A673 (cell line): ENCODE measurements at regions not wholly inside any gene's neighbourhood (a gene's known extent, or its start where the extent isn't known, plus 50 kb on each side); places are given as distances from the start of the nearest gene placed in this dataset.

ENCODE experiments used
- BruUV-seq: library from RNA; stranded (reverse); fragments of 400-500 nt; replicated peaks from 2 replicates; lab custom pipeline; 2021; lab: Mats Ljungman, UMichigan
- CTCF ChIA-PET: fragments of 300-600 bp; sonication (Branson Sonifier 250); formaldehyde crosslinking; loops from one replicate; lab custom pipeline; 2022; ENCODE audit warnings: antibody characterized with exemption; lab: Charles Lee
- POLR2A ChIA-PET: fragments of 300-600 bp; sonication (Branson Sonifier 250); formaldehyde crosslinking; loops from one replicate; lab custom pipeline; 2022; ENCODE audit warnings: antibody characterized with exemption; ENCODE audit not compliant: low non-redundant PET; lab: Charles Lee
- DNase-seq: peaks from one replicate; pipeline ENCODE4 v3.0.0-alpha.2; 2015; ENCODE audit warnings: low spot score
- H3K27ac ChIP-seq: fragments of 200-600 bp; sonication (generic); 2 replicates; pipeline ENCODE4 v1.5.1; 2016; ENCODE audit warnings: mixed run types, low read depth, mild to moderate bottlenecking, mixed read lengths, antibody characterized with exemption, low read length; ENCODE audit not compliant: poor library complexity, severe bottlenecking
- H3K27me3 ChIP-seq: fragments of 200-600 bp; sonication (generic); replicated peaks from 2 replicates; pipeline ENCODE4 v1.6.1; 2017; ENCODE audit warnings: mixed run types, low read depth, mild to moderate bottlenecking, mixed read lengths, antibody characterized with exemption, low read length; ENCODE audit not compliant: insufficient read depth, poor library complexity
- H3K36me3 ChIP-seq: fragments of 200-600 bp; sonication (generic); 2 replicates; pipeline ENCODE4 v1.6.1; 2016; ENCODE audit warnings: mixed run types, mild to moderate bottlenecking, mixed read lengths, antibody characterized with exemption, low read length; ENCODE audit not compliant: insufficient read depth, poor library complexity, severe bottlenecking
- H3K4me1 ChIP-seq: fragments of 200-600 bp; sonication (generic); 2 replicates; pipeline ENCODE4 v1.6.1; 2017; ENCODE audit warnings: mixed run types, mild to moderate bottlenecking, mixed read lengths, antibody characterized with exemption, low read length; ENCODE audit not compliant: insufficient read depth, poor library complexity, severe bottlenecking
- H3K4me3 ChIP-seq: fragments of 200-600 bp; sonication (generic); 2 replicates; pipeline ENCODE4 v1.5.1; 2016; ENCODE audit warnings: low read depth, mixed run types, mild to moderate bottlenecking, mixed read lengths, low read length; ENCODE audit not compliant: poor library complexity, severe bottlenecking
- H3K9me3 ChIP-seq: fragments of 200-600 bp; sonication (generic); 2 replicates; pipeline ENCODE4 v1.6.1; 2016; ENCODE audit warnings: mixed run types, low read depth, mild to moderate bottlenecking, mixed read lengths, antibody characterized with exemption, low read length; ENCODE audit not compliant: poor library complexity, severe bottlenecking
- EZH2 ChIP-seq: fragments of 200-600 bp; sonication (generic); IDR thresholded peaks from 2 replicates; pipeline ENCODE4 v1.6.1; 2017; ENCODE audit warnings: borderline replicate concordance, low read depth, mild to moderate bottlenecking, mixed read lengths, antibody characterized with exemption, low read length; ENCODE audit not compliant: poor library complexity, severe bottlenecking
- intact Hi-C: fragments of 100-400 bp; cut with micrococcal nuclease; formaldehyde crosslinking; loops from one replicate; pipeline ENCODE4 v1.10.0; 2022; ENCODE audit not compliant: unreplicated experiment
- TF ChIP-seq, protein P1 (sequence below): fragments of 300-800, 200-600 bp; sonication (generic); conservative IDR thresholded peaks from 2 replicates; pipeline ENCODE4 v1.5.1; 2017; ENCODE audit warnings: low read depth, mild to moderate bottlenecking, antibody characterized with exemption, low read length, moderate library complexity, mixed read lengths

DNA sequence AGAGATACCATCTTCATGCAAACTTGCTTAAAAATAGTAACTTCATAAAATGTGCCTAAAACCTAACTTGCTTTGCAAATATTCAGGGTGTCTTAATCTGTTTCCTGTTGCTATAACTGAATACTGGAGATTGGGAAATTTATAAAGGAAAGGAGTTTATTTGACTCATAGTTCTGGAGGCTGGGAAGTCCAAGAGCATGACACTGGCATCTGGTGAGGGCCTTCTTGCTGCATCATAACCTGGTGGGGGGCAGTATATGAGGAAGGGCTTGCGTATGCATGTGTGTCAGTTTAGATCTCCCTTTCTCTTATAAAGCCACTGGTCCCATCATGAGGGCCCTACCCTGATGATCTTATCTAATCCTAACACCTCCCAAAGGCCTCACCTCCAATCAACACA is 166.5 kb downstream of the LPIN1 start:
- ChIA-PET POLR2A (no interaction called here), CTCF (no interaction called here)
- Histone ChIP-seq H3K36me3 (no peaks in the 10 kb centered on the region), H3K27ac (no peak overlapping the region), H3K9me3 (no peaks in the 10 kb centered on the region), H3K4me3 (no peak overlapping the region), H3K27me3 (no peaks in the 10 kb centered on the region), H3K4me1 (no peaks in the 10 kb centered on the region)
- TF ChIP-seq EZH2: no peak
- TF ChIP-seq, protein P1, sequence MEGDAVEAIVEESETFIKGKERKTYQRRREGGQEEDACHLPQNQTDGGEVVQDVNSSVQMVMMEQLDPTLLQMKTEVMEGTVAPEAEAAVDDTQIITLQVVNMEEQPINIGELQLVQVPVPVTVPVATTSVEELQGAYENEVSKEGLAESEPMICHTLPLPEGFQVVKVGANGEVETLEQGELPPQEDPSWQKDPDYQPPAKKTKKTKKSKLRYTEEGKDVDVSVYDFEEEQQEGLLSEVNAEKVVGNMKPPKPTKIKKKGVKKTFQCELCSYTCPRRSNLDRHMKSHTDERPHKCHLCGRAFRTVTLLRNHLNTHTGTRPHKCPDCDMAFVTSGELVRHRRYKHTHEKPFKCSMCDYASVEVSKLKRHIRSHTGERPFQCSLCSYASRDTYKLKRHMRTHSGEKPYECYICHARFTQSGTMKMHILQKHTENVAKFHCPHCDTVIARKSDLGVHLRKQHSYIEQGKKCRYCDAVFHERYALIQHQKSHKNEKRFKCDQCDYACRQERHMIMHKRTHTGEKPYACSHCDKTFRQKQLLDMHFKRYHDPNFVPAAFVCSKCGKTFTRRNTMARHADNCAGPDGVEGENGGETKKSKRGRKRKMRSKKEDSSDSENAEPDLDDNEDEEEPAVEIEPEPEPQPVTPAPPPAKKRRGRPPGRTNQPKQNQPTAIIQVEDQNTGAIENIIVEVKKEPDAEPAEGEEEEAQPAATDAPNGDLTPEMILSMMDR: no peak
- no TSS peak for BruUV-seq
- intact Hi-C loops: no loop called here
- DNase-seq: no peak

DNA sequence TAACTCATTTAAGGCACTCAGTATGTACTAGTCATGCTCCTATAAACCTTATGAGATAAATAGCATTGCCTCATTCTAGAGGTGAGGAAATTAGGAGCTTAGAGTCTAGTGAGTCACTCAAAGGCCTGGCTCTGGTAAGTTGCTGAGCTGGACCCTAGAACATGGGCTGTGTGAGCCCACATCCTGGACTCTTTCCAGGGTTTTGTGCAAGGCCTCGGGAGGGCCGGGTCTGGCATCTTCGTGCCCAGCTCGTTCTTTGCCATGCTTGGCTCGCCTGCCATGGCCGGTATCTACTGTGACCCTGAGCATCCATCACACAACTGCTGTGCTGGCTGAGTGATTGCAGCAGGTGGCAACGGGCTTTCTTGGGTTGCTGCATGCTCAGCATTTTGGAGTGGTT is 168.0 kb downstream of the LPIN1 start:
- POLR2A ChIA-PET: no interaction called here

DNA sequence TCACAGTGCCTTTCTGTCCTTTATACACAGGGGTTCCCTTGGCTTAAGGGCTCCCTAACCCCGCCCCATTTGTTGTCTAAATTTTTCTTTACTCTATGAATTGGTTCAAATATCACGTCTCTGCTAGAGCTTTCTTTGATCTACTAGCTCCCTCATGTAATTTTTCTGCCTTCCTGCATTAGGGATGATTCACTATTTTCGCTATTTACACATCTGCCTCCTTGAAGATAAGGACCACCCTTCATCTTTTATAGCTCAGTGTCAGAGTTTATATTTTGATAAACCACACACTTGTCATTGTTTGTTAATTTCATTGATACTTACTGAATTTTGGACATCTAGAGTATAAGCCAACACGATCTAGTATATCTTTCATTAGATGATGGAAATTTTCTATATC is 169.2 kb downstream of the LPIN1 start:
- Histone ChIP-seq H3K36me3 (no peaks in the 10 kb centered on the region), H3K4me1 (no peaks in the 10 kb centered on the region), H3K27me3 (no peaks in the 10 kb centered on the region), H3K4me3 (no peak overlapping the region), H3K27ac (no peak overlapping the region), H3K9me3 (no peaks in the 10 kb centered on the region)
- intact Hi-C loops: no loop called here
- no peak for DNase-seq
- TF ChIP-seq, protein P1: no peak
- no peak for TF ChIP-seq EZH2
- ChIA-PET POLR2A (no interaction called here), CTCF (no interaction called here)
- BruUV-seq: no TSS peak

More for the DNA sequence above, 168.0 kb downstream of the LPIN1 start:
- no peak overlapping the region for H3K4me3 ChIP-seq
- no peak for TF ChIP-seq EZH2
- CTCF ChIA-PET: no interaction called here
- no peaks in the 10 kb centered on the region for H3K36me3 ChIP-seq
- no peaks in the 10 kb centered on the region for H3K4me1 ChIP-seq
- no peaks in the 10 kb centered on the region for H3K27me3 ChIP-seq
- intact Hi-C loops: no loop called here
- H3K27ac ChIP-seq: no peak overlapping the region
- BruUV-seq: no TSS peak
- no peak for DNase-seq
- no peaks in the 10 kb centered on the region for H3K9me3 ChIP-seq

DNA sequence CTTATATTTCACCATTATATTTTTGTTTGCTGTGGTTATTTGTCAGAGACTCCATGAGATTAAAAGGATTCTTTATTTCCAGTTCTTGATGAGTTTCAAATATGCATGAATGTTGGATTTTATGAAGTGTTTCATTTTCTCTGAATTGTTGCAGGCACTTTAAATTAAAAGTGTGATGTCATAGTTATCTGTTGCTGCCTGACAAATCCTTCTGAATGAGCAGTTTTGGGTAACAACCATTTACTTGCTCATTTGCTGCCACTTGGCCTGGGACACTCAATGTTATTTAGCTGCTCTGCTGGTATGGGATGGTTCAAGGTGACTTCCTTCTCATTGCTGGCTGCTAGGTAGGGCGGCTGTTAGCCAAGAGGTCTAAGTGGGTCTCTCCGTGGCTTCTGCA is 173.5 kb downstream of the LPIN1 start:
- Histone ChIP-seq H3K36me3 (no peaks in the 10 kb centered on the region), H3K4me1 (no peaks in the 10 kb centered on the region), H3K4me3 (no peak overlapping the region), H3K27ac (no peak overlapping the region), H3K27me3 (no peaks in the 10 kb centered on the region), H3K9me3 (no peaks in the 10 kb centered on the region)
- no TSS peak for BruUV-seq
- intact Hi-C loops: no loop called here
- TF ChIP-seq, protein P1: no peak
- no peak for TF ChIP-seq EZH2
- ChIA-PET CTCF (no interaction called here), POLR2A (no interaction called here)
- DNase-seq: no peak
